ENCODE measurements at regions not wholly inside any gene's neighbourhood (a gene's known extent, or its start where the extent isn't known, plus 50 kb on each side); places are given as distances from the start of the nearest gene placed in this dataset.

- intact Hi-C loops (cut with DNase I): loop anchor here (10.0 kb wide), 1 partner anchor 283 kb away; no protein-coding TSS in a partner anchor
- no peak overlapping the region for H3K27ac ChIP-seq
- no peaks in the 10 kb centered on the region for H3K9me3 ChIP-seq
- H3K36me3 ChIP-seq: no peaks in the 10 kb centered on the region
- no peak overlapping the region for H3K4me3 ChIP-seq
- TF ChIP-seq, protein P1, sequence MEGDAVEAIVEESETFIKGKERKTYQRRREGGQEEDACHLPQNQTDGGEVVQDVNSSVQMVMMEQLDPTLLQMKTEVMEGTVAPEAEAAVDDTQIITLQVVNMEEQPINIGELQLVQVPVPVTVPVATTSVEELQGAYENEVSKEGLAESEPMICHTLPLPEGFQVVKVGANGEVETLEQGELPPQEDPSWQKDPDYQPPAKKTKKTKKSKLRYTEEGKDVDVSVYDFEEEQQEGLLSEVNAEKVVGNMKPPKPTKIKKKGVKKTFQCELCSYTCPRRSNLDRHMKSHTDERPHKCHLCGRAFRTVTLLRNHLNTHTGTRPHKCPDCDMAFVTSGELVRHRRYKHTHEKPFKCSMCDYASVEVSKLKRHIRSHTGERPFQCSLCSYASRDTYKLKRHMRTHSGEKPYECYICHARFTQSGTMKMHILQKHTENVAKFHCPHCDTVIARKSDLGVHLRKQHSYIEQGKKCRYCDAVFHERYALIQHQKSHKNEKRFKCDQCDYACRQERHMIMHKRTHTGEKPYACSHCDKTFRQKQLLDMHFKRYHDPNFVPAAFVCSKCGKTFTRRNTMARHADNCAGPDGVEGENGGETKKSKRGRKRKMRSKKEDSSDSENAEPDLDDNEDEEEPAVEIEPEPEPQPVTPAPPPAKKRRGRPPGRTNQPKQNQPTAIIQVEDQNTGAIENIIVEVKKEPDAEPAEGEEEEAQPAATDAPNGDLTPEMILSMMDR (IDR thresholded peaks at IDR 0.05): no peak
- no peak for DNase-seq (ENCODE audit: low spot score in 2 of 2)
- H3K4me1 ChIP-seq: peaks cover 0 to 8% of the 10 kb centered on the region in 2 donors
- no peaks in the 10 kb centered on the region for H3K27me3 ChIP-seq
Measured at GRCh38 chr5:109981979-109982378, 292.3 kb downstream of the MAN2A1 start.

GRCh38 chr5:109982966-109983534 lies 293.3 kb downstream of the MAN2A1 start:
- intact Hi-C loops (cut with DNase I): loop anchor here (10.0 kb wide), 1 partner anchor 282 kb away; no protein-coding TSS in a partner anchor
- no peak for DNase-seq (ENCODE audit: low spot score in 2 of 2)
- Histone ChIP-seq H3K27ac (no peak overlapping the region), H3K27me3 (no peaks in the 10 kb centered on the region), H3K36me3 (no peaks in the 10 kb centered on the region), H3K9me3 (no peaks in the 10 kb centered on the region), H3K4me1 (peaks cover 0 to 15% of the 10 kb centered on the region in 2 donors), H3K4me3 (no peak overlapping the region)
- TF ChIP-seq, protein P1 (IDR thresholded peaks at IDR 0.05): no peak

GRCh38 chr5:109986726-109987125 lies 297.0 kb downstream of the MAN2A1 start:
- Histone ChIP-seq H3K9me3 (no peaks in the 10 kb centered on the region), H3K36me3 (no peaks in the 10 kb centered on the region), H3K27ac (peak overlapping the region; percentile 90 to 97), H3K4me1 (peaks cover 0 to 28% of the 10 kb centered on the region in 2 donors), H3K4me3 (no peak overlapping the region), H3K27me3 (no peaks in the 10 kb centered on the region)
- TF ChIP-seq, protein P1 (IDR thresholded peaks at IDR 0.05): no peak
- DNase-seq (ENCODE audit: low spot score in 2 of 2): no peak
- intact Hi-C loops (cut with DNase I): loop anchor here (5.0 to 10.0 kb wide), 5 partner anchors 51 to 574 kb away; partner anchors contain the start of gene MAN2A1

DNA sequence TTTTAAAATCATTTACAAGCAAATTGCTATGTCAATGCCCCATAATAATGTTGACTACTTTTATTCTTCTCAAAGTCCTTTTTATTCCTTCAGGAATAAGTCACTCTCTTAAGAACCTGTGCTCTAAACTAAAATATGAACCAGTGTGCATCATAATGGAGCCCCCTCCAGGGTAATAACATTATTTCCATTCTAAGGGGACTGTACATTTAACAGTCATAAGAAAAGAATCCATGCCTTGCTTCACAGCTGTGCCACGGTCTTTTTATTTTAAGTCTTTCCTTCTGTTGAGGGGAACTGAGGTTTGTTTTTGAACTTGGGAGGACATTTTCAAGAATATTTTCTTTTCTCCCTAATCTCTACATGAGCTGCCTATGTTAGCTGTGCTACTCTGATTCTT lies 297.6 kb downstream of the MAN2A1 start:
- no peaks in the 10 kb centered on the region for H3K36me3 ChIP-seq
- no peaks in the 10 kb centered on the region for H3K27me3 ChIP-seq
- H3K4me1 ChIP-seq: peaks cover 0 to 28% of the 10 kb centered on the region in 2 donors
- peak overlapping the region; percentile 90 to 97 for H3K27ac ChIP-seq
- H3K9me3 ChIP-seq: no peaks in the 10 kb centered on the region
- peak overlapping the region in 1 of 2 donors; percentile 7 for H3K4me3 ChIP-seq
- intact Hi-C loops (cut with DNase I): loop anchor here (5.0 to 10.0 kb wide), 5 partner anchors 50 to 575 kb away; partner anchors contain the start of gene MAN2A1
- TF ChIP-seq, protein P1 (IDR thresholded peaks at IDR 0.05): no peak
- no peak for DNase-seq (ENCODE audit: low spot score in 2 of 2)

DNA sequence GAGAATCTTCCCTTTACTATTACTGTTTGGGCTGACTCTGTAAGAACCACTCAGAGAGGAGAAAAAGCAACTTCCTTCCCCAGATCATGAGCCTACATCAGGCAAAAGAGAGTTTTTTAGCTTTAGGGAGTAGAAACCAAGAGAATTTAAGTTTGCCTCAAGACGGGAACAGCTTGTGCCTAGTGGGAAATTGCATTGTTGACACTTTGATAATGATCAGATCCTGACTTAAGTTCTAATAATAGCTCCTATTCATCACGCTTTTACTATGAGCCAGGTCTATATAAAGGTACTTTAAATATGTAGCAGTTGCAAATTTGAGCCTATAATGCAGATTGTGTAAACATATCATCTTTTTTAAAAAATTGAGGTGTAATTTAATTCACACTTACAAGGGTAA lies 298.2 kb downstream of the MAN2A1 start:
- peak overlapping the region; percentile 90 to 97 for H3K27ac ChIP-seq
- no peaks in the 10 kb centered on the region for H3K36me3 ChIP-seq
- H3K4me1 ChIP-seq: peaks cover 0 to 28% of the 10 kb centered on the region in 2 donors
- H3K4me3 ChIP-seq: peak overlapping the region in 1 of 2 donors; percentile 7
- intact Hi-C loops (cut with DNase I): loop anchor here (5.0 to 10.0 kb wide), 5 partner anchors 49 to 576 kb away; partner anchors contain the start of gene MAN2A1
- no peaks in the 10 kb centered on the region for H3K27me3 ChIP-seq
- no peak for DNase-seq (ENCODE audit: low spot score in 2 of 2)
- no peaks in the 10 kb centered on the region for H3K9me3 ChIP-seq
- TF ChIP-seq, protein P1 (IDR thresholded peaks at IDR 0.05): no peak
